Hippocampal formation (tissue), 2 donors: ENCODE measurements at regions not wholly inside any gene's neighbourhood (a gene's known extent, or its start where the extent isn't known, plus 50 kb on each side); places are given as distances from the start of the nearest gene placed in this dataset.
"Not testable (repeated sequence)": the region's sequence is repeated elsewhere in the genome, so short reads cannot be mapped to it uniquely, and the experiment has no call there.

ENCODE experiments used
- DNase-seq, 2 donors: peaks; one replicate each; lab custom pipeline; 2025; lab: John Stamatoyannopoulos, UW

DNA sequence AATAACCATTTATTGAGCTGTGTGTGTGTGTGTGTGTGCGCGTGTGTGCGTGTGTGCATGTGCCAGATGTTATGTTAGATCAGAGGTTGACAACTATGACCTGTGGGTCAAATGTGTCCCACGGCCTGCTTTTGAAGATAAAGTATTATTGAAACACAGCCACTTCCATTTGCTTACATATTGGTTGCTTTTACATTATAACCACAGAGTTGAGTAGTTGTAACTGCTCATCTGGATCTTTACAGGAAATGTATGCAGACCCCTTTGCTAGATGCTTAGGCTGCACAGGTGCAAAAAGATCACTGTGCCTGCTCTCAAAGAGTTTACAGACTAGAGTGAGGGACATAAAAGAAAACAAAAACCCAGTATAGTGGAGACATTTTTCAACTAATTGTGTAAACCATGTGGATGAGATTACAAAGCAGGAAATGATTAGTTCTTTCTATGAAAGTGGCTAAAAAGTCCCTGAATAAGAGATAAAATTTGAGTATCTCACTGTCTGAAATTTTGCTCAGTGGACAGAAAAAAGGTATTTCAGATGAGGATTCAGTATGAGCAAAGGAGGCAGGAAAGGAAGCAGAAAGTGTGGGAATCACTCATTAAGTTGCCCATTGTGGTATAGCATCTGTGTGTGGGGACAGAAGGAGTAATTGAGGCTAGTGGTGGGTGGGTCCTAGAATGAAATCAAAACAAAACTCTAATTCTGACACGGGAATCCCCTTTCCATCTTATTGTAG, 188.4 kb downstream of the PAH start:
- DNase-seq: no peak

DNA sequence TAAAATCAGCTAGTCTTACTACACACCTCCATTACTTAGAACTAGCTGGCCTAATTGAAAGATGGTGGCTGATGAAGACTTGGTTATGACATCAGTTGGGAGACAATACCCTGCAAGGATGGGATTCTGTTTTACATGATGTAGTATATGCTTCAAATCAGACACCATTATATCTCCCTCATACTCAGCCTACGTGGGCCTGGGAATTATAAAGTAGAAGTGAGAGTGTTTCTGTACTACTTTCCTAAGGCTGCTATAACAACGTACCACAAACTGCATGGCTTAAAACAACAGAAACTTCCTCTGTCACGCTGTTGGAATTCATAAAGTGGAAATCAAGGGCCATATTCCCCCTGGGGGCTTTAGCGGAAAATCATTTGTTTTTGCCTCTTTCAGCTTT, 190.4 kb downstream of the PAH start:
- no peak for DNase-seq

DNA sequence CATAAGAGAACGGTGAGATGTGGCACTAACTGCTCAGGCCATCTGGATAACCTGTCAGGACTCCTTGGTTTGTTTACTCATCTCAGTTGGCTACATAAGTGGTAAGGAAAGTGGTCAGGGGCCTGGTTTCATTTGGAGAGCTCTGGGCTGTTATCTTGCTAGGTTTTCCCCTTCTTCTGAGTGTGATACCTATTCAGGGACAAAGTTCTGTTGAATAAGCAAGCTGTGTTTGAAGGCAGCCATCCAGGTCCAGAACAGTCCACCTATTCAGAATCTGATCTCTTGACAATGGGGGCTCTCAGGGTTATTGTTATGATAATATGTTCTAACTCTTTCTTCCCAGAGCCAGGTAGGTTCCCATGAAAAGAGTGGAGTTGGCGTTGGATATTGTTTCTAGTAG, 194.9 kb downstream of the PAH start:
- no peak for DNase-seq

DNA sequence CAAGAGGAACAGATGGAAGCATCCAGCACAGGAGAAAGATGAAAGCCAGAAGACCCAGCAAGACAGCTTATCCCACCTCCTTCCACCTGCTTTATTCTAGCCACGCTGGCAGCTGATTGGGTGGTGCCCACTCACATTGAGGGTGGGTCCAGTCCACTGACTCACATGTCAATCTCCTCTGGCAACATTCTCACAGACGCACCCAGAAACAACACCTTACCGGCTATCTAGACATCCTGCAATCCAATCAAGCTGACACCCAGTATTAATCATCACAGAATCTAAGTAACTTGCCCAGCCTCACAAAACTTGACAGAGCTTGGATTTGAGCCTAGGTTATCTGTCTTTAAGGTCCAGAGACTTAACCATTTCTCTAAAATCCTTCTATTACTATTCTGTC, 208.9 kb downstream of the PAH start:
- no peak for DNase-seq

DNA sequence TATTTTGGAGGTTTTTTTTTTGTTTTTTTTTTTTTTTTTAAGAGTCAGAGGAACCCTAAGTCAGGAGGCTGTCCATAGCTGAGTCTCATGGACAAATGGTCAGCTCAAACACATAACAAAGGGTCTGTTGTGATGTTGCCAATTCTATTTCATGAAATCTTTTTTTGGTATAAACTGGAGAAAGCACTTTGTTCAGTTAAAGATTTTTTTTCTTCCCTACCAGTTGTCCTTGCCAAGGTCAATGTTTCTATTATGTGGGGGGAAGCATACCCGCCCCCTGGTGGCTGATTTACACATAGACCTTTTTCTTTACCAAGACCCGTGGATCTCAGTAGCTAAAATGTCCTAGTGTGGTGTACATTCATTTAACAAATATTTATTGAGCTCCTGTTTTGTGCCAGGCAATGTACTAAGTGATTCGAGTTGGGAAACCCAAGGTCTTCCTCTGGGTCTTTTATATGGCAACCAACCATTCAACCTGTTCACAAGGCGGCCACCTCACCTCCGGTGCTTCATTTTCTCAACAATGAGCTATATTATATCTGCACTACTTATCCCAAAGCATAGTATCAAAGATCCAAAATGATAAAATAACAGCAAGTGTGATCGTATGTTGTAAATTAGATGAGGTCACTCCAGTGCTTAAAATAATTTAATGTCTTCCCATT, 214.5 kb downstream of the PAH start:
- peak; percentile 12 to 38 for DNase-seq

DNA sequence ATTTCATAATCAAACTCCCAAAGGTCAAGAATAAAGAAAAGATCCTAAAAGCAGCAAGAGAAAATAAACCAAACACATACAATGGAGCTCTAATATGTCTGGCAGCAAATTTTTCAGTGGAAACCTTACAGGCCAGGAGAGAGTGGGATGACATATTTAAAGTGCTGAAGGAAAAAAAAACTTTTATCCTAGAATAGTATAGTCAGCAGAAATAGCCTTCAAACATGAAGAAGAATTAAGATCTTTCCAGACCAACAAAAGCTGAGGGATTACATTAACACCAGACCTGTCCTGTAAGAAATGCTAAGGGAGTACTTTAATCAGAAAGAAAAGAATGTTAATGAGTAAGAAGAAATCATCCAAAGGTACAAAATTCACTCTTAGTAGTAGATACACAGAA, 215.7 kb upstream of the IGF1 start:
- no peak for DNase-seq

DNA sequence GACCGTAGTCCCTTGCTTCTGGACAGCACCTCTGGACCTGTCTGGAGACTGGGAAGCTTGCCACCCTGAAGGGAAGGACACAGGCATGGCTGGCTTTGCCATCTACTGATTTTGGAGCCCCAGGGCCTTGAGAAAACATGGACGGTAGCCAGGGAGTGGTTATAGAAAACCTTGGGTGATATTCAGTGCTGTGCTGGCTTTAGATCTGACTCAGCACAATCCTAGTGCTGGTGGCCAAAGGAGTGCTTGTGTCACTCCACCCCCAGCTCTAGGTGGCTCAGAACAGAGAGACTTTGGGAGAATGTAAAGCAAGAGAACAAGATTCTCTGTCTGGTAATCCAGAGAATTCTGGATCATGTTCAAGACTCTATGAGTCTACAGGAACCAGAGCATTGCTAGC, 214.5 kb upstream of the IGF1 start:
- DNase-seq: no peak

DNA sequence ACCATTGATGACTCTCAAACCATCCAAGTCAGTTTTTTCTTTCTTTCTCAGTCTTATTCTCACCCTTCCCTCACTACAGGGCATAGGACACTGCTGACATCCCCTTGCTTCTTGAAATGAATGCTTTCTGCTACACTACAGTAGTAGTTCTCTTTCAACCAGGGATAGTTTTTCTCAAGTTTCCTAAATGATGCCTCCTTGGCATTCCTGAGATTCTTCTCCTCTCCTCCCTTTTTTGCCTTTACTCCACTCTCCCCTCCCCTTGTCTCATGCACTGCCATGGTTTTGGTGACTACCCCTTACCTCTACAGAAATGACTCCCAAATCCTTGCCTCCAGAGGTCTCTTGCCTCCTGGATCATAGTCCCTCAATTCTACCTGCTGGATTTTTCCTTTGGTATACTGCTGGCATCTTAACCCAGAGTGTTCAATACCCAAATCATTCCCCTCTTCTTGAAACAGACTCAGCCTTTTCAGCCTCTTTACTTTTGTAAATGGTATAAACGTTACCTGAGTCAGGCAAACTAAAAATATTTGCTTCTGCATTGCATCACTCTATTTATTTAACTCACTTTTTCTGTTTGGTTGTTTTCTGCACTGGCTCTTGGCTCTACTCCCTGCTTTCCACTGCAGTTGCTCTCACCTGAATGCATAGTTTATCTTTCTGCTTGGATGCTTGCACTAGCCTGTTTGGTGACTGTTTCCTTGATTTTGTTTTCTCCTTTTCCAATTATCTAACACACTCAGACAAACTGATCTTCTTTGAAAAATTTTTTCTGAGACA, 211.6 kb upstream of the IGF1 start:
- DNase-seq: no peak

DNA sequence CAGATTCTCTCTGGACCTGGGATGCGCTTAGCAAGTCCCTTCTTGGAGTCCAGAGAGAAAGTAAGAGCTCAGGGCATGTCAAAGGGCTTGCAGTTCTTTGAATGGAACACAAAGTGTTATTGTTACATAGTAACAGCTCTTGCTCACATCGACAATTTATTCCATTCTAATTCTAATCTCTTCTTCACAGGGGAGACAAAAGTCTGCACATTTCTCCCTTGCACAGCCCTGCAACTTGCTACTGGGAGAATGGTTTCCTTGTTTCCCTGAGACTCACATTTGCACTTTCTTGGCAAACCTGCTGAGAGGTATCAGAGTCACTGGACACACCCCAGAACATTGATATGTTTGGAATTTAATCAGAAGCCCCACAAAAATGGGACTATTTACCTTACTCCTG, 209.9 kb upstream of the IGF1 start:
- DNase-seq: no peak

DNA sequence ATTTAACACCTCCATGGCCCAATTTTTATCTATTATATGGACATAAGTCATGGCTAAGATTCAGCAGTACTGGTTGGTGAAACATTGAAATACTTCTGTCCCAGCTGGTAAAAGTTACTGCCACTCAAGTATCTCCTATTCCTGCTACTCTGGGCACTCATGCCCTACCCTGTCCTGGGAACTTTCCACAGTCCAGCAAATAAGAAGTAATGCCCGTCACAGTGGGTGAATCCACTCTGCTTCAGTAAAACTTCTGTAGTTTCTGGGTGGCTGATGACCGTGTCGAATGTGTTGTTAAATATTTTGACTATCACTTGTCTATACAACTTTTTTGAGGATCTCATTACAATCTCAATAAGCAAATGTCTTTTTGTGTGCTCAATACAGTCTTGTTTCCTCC, 209.3 kb upstream of the IGF1 start:
- DNase-seq: no peak

DNA sequence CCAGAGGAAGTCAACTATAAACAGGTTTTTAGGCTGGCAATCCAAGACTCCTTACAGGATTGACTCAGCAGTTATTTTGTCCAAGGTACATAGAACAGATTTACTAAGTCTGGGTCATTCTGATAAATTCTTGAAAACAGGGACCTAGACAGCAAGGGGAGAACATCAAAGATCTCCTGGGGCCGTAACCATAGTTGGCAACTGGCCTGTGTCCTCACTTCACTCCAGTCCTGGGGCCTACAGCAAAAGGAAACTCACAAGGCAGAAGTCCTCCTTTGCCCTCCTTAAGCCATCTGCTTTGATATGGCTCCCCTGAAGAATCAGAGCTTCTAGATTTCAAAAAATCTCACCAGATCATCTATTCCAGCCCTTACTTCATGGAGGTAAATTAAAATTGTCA, 207.2 kb upstream of the IGF1 start:
- DNase-seq: no peak

DNA sequence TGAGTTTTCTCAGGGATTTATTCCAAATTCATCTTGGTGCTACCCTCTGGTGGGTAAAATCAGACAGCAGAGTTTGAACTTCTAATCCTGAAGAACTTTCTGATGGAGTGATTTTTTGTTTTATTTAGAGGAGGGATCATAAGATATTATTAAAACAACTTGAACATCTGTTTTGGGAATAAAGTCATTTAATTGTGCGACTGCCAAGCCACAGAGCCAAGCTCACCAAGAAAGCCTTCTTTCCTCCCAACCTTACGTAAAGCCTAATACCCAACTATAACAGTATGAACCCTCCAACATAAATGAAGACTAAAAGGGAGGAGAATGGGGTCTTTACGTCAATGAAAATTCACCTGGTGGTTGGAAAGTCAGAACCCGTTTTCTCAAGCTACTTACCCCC, 205.5 kb upstream of the IGF1 start:
- DNase-seq: no peak

DNA sequence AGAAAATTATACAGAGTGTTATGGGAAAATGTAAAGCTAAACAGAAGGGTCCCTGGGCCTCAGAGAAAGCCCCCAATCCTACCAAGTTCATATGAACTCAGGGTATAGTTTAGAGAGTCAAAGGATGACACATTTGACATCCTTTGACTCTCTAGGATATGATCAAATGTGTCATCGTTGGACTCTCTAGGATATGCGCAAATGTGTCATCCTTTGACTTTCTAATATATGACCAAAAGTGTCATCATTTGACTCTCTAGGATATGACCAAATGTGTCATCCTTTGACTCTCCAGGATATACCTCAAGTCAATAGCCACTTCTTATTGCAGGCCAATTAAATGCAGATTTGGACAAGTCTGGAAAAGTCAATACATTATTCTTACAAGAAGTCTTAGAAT, 204.8 kb upstream of the IGF1 start:
- DNase-seq: no peak

DNA sequence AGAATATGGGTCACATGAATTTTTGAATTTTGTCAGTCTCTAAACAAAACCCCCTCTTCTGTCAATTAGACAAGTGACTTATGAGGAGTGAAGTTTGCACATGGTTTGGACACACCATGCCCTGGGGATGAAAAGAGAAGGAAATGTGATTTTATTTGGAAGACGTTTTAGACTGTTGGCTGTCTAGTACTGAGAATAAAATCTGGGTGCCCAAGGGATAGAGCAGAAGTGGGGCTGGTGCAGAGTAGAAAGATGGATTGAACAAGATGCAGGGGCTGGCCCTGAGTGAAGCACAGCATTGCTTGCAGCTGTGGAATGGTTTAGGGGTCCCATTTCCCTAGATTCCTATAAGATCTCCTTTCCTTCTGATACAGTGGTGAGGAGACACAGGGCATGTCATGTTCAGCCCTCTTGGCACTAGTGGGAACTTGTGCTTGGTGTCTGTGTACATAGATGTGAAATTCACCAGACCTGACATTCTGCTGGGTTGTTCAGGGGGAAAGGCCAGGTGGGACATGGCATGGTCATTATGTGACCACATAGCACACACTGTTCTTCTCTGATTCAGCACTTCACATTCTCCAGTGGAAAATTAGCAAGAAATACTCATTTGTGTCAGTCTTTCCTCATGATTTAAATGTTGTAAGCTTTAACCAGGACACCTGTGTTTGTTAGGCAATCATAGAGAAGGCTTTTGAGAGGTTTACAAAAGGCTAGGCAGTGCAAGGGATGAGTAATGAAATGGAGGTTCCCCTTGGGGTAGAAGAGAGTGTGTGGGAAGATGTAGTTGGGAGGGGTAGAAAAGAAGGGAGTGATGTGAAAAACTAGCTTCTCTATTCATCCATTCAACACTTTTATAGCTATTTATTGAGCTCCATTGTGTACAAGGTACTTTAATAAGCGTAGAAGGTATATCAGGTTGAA, 202.3 kb upstream of the IGF1 start:
- DNase-seq: no peak

DNA sequence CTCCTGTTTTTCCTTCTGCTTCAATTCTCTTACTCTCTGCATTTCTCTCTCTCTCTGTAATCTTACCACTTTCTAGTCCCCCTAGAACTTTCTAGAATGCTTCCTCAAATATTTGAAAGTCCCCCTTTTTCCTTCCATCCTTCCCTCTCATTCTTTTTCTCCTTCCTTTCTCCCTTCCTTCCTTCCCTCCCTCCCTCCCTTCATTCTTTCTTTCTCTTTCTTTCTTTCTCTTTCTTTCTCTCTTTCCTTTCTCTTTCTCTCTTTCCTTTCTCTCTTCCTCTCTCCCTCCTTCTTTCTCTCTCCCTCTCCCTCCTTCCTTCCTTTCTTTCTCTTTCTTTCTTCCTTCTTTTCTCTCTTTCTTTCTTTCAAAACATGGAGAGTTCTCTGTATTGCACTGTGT, 201.4 kb upstream of the IGF1 start:
- no peak for DNase-seq

DNA sequence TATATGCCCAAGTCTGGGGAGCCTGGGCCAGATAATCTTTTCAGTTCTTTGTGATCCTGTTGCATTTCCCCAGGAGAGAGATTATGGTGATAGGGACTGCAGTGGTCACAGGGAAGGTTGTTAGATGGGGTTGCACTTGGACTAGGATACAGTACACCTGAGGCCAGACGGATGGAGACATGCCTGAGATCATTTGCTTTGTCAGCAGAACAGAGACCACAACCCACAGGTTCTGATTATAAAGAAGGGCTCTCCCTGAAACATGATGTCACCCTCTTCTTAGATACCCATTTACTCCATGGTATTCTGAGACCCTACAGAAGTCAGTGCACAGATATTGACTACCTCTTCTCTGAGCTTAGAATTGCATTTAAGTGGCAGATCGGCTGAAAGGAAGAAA, 200.9 kb upstream of the IGF1 start:
- DNase-seq: no peak

DNA sequence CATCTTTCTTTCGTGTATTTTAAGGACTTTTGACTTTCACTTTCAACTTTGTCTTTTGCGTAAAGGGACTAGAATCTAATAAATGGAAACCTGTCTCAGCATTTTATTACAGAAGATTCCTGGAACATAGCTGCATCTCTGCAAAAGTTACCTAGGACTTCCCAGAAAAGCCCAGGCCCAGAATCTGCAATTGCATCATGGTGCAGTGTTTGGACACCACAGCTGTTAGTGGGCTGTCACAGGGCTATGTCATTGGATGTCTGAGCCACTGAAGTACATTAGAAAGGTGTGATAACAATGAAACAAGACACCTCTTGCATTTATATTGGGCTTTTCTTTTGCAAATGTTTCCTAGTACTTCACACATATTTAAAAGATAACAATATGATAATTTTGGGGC, 199.9 kb upstream of the IGF1 start:
- DNase-seq: no peak

DNA sequence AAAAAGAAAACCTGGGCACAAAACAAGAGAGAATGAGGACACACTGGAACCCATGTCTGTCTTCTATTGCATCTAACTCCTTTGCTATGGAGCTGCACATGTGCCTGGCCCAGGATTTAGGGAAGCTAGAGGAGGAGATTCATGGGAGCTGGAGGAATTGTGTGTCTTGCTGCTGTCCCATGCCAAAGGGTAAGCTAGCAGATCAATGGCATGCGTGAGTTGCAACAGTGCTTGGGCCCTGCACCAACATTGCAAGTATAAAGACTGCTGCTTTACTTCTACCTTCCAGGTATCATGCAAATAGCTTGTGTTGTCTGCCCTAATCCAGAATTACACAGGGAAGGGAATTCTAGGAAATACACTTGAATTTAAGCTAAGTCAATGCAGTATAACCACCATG, 196.4 kb upstream of the IGF1 start:
- DNase-seq: no peak

DNA sequence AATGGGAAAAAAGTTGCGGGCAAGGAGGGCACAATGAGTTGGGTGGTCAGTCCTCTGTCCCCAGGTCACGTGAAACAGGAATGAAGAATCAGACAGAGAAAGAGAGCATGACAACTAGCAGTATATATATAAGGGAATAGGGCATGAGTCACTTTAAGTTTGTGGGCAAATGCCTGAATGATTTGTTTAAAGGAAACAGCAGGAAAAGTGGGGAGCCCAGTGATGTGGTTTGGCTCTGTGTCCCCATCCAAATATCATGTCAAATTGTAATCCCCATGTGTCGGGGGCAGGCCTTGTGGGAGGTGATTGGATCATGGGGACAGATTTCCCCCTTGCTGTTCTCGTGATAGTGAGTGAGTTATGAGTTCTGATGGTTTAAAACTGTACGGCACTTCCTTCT, 195.3 kb upstream of the IGF1 start:
- no peak for DNase-seq

DNA sequence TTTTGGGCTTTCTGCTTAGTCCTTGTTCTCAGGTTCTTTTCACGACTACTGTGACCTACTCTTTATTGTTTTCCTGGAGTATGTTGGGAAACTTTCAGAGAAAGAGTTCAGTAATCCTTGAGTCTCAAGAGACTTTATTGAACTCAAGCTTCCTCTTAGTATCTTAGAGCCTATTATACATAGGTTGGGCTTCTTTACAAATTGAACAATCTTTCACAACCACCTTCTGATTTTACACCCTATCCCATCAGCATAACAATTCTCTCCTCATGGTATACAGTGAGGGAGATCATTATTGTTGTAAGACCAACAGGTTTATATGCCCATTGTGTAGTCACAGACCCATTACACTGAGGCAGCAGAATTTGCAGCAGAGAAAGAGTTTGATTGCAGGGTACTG, 193.2 kb upstream of the IGF1 start:
- no peak for DNase-seq

DNA sequence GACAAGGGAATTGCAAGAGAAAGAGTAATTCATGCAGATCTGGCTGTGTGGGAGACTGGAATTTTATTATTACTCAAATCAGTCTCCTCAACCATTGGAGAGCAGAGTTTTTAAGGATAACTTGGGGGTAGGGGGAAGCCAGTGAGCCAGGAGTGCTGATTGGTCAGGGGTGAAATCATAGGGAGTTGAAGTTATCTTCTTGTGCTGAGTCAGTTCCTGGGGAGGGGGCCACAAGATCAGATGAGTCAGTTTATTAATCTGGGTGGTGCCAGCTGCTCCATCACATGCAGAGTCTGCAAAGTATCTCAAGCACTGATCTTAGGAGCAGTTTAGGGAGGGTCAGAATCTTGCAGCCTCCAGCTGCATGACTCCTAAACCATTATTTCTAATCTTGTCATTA, 191.8 kb upstream of the IGF1 start:
- DNase-seq: not testable (repeated sequence)

DNA sequence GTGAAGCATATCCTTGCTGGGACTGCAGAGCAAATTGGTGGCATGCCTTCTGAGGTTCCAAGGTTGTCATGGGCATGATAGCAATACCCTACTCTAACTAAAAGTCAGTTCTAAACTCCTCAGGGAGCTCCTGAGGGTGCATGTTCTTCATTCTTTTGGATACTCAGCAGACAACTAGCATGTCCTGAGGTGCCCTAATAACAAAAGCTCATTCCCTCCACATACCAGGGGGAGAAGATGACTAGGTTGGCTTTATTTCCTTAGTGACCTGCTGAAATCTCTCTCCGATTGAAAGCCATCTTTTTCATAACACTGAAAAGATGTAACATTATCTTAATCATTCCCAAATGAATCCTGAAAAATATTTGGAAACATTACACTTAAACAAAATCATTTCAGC, 188.7 kb upstream of the IGF1 start:
- no peak for DNase-seq
